ENCODE measurements at regions not wholly inside any gene's neighbourhood (a gene's known extent, or its start where the extent isn't known, plus 50 kb on each side); places are given as distances from the start of the nearest gene placed in this dataset.

- Histone ChIP-seq H3K36me3 (no peaks in the 10 kb centered on the region), H3K4me3 (no peak overlapping the region), H3K27me3 (ENCODE audit: low read depth) (peaks cover 81% of the 10 kb centered on the region), H3K27ac (replicated peaks) (no peak overlapping the region), H3K9me3 (replicated peaks) (no peaks in the 10 kb centered on the region), H3K4me1 (peaks cover 4% of the 10 kb centered on the region)
- no peak for DNase-seq
- intact Hi-C loops (cut with micrococcal nuclease) = no loop called here
- TF ChIP-seq CTCF (IDR thresholded peaks at IDR 0.05; ENCODE audit: borderline replicate concordance) = no peak
These were observed 160.1 kb upstream of the SHB start for GRCh38 chr9:38229104-38229500.

GRCh38 chr9:38228331-38229103 is 159.5 kb upstream of the SHB start:
- DNase-seq = no peak
- intact Hi-C loops (cut with micrococcal nuclease) = no loop called here
- Histone ChIP-seq H3K27ac (replicated peaks) (no peak overlapping the region), H3K9me3 (replicated peaks) (no peaks in the 10 kb centered on the region), H3K27me3 (ENCODE audit: low read depth) (peaks cover 79% of the 10 kb centered on the region), H3K4me1 (peaks cover 4% of the 10 kb centered on the region), H3K4me3 (no peak overlapping the region), H3K36me3 (no peaks in the 10 kb centered on the region)
- TF ChIP-seq CTCF (IDR thresholded peaks at IDR 0.05; ENCODE audit: borderline replicate concordance) = no peak

- H3K27me3 ChIP-seq (ENCODE audit: low read depth) = peaks cover 79% of the 10 kb centered on the region
- intact Hi-C loops (cut with micrococcal nuclease) = no loop called here
- H3K9me3 ChIP-seq (replicated peaks) = no peaks in the 10 kb centered on the region
- H3K4me3 ChIP-seq = no peak overlapping the region
- no peak overlapping the region for H3K27ac ChIP-seq (replicated peaks)
- H3K4me1 ChIP-seq = peaks cover 4% of the 10 kb centered on the region
- no peak for DNase-seq
- no peak for TF ChIP-seq CTCF (IDR thresholded peaks at IDR 0.05; ENCODE audit: borderline replicate concordance)
- no peaks in the 10 kb centered on the region for H3K36me3 ChIP-seq
These were observed 158.6 kb upstream of the SHB start for GRCh38 chr9:38227656-38228055.

- intact Hi-C loops (cut with micrococcal nuclease) = no loop called here
- Histone ChIP-seq H3K36me3 (no peaks in the 10 kb centered on the region), H3K27me3 (ENCODE audit: low read depth) (peaks cover 78% of the 10 kb centered on the region), H3K27ac (replicated peaks) (no peak overlapping the region), H3K4me1 (peaks cover 4% of the 10 kb centered on the region), H3K9me3 (replicated peaks) (no peaks in the 10 kb centered on the region), H3K4me3 (no peak overlapping the region)
- TF ChIP-seq CTCF (IDR thresholded peaks at IDR 0.05; ENCODE audit: borderline replicate concordance) = no peak
- no peak for DNase-seq
These were observed 158.1 kb upstream of the SHB start for GRCh38 chr9:38227061-38227540.

GRCh38 chr9:38226491-38226951 is 157.5 kb upstream of the SHB start:
- H3K4me1 ChIP-seq = peaks cover 4% of the 10 kb centered on the region
- no peaks in the 10 kb centered on the region for H3K36me3 ChIP-seq
- H3K27me3 ChIP-seq (ENCODE audit: low read depth) = peaks cover 82% of the 10 kb centered on the region
- H3K27ac ChIP-seq (replicated peaks) = no peak overlapping the region
- TF ChIP-seq CTCF (IDR thresholded peaks at IDR 0.05; ENCODE audit: borderline replicate concordance) = no peak
- H3K4me3 ChIP-seq = no peak overlapping the region
- no peak for DNase-seq
- H3K9me3 ChIP-seq (replicated peaks) = no peaks in the 10 kb centered on the region
- intact Hi-C loops (cut with micrococcal nuclease) = no loop called here

All from left ventricle myocardium inferior (tissue), 1 donor.